Psoas muscle (tissue), 7 donors: ENCODE measurements at regions not wholly inside any gene's neighbourhood (a gene's known extent, or its start where the extent isn't known, plus 50 kb on each side); places are given as distances from the start of the nearest gene placed in this dataset.

ENCODE experiments used
- ATAC-seq, 4 donors: fragments of 200-7000 bp; cut with Tn5 transposase; one replicate each; pipeline ENCODE4 v1.9.1; 2020; ENCODE audit warnings: moderate library complexity in 3 of 4, mild to moderate bottlenecking in 2 of 4
- DNase-seq, 2 donors: peaks; one replicate each; pipeline ENCODE4 v3.0.0-alpha.2; 2020
- H3K27ac ChIP-seq: fragments of 200-600 bp; one replicate; pipeline ENCODE4 v1.8.0; 2022
- H3K27me3 ChIP-seq, 3 donors: fragments of 200-600 bp in 1 of 3; one replicate each; pipeline versions ENCODE4 v1.6.1 to v1.8.0; 2013 to 2022; ENCODE audit warnings: low read length in 2 of 3, mild to moderate bottlenecking in 2 of 3, moderate library complexity in 1 of 3; ENCODE audit not compliant: insufficient read depth in 3 of 3
- H3K36me3 ChIP-seq, 2 donors: fragments of 200-600 bp in 1 of 2; one replicate each; pipeline versions ENCODE4 v1.6.1 to v1.8.0; 2013 to 2022; ENCODE audit warnings: low read depth in 1 of 2, mild to moderate bottlenecking in 1 of 2, moderate library complexity in 1 of 2; ENCODE audit not compliant: insufficient read depth in 1 of 2
- H3K4me1 ChIP-seq: fragments of 200-600 bp; one replicate; pipeline ENCODE4 v1.8.0; 2022
- H3K4me3 ChIP-seq: fragments of 200-600 bp; one replicate; pipeline ENCODE4 v1.8.0; 2022; ENCODE audit warnings: mild to moderate bottlenecking
- H3K9me3 ChIP-seq: fragments of 200-600 bp; one replicate; pipeline ENCODE4 v1.8.0; 2022
- CTCF ChIP-seq: fragments of 200-600 bp; IDR thresholded peaks from one replicate; pipeline ENCODE4 v1.8.0; 2022; ENCODE audit warnings: antibody characterized with exemption
- WGBS, 3 donors: extraction: QIAGEN DNeasy Blood & Tissue Kit; methylation state at CpG; one replicate each; pipeline versions ENCODE4 v1.1.6 to v1.1.7; 2013; 5-methylcytosine and 5-hydroxymethylcytosine counted together
- intact Hi-C, 2 donors: fragments of 100-400 bp; cut with DNase I; formaldehyde crosslinking; loops; one replicate each; pipeline versions ENCODE4 v1.11.0 to v1.14.2; 2022
- donor health status: healthy with polysubstance abuse.
- donor health status: DM: no; HTN: no; CAD: no; lungs with moderate emphysema.
- donor health status: Bipolar disorder and iron deficiency.
- donor health status: healthy.
- donor health status: DM: yes; HTN: yes; CAD: no.
- donor health status: DM: no; HTN: no; CAD: no.
- donor health status: DM: yes; HTN: yes; CAD: no.

GRCh38 chrX:80173261-80173660 is 158.7 kb downstream of the TBX22 start:
- TF ChIP-seq CTCF: no peak
- Histone ChIP-seq H3K4me3 (no peak overlapping the region), H3K27me3 (no peaks in the 10 kb centered on the region), H3K27ac (no peak overlapping the region), H3K9me3 (no peaks in the 10 kb centered on the region), H3K36me3 (no peaks in the 10 kb centered on the region), H3K4me1 (no peaks in the 10 kb centered on the region)
- ATAC-seq: no peak
- DNase-seq: no peak
- intact Hi-C loops: no loop called here
- WGBS, 3 donors: 68 to 70% (median 69%) methylated on average over 9 of the region's 9 CpGs

- Histone ChIP-seq H3K27me3 (no peaks in the 10 kb centered on the region), H3K4me3 (no peak overlapping the region), H3K27ac (no peak overlapping the region), H3K9me3 (no peaks in the 10 kb centered on the region), H3K36me3 (no peaks in the 10 kb centered on the region), H3K4me1 (no peaks in the 10 kb centered on the region)
- DNase-seq: peak; percentile 37 to 50
- ATAC-seq: no peak
- TF ChIP-seq CTCF: no peak
- intact Hi-C loops: no loop called here
- 41 to 58% (median 56%) methylated on average over 3 of the region's 3 CpGs for WGBS, 3 donors
These were observed 160.5 kb downstream of the TBX22 start for GRCh38 chrX:80174925-80175574.

GRCh38 chrX:80181079-80181478 is 166.5 kb downstream of the TBX22 start:
- ATAC-seq (no peak), DNase-seq (no peak)
- H3K9me3 ChIP-seq: no peaks in the 10 kb centered on the region
- no peak for TF ChIP-seq CTCF
- intact Hi-C loops: no loop called here
- no peaks in the 10 kb centered on the region for H3K27me3 ChIP-seq
- 0 to 33% (median 18%) methylated on average over 1 of the region's 1 CpG for WGBS, 3 donors
- H3K4me3 ChIP-seq: no peak overlapping the region
- no peak overlapping the region for H3K27ac ChIP-seq
- no peaks in the 10 kb centered on the region for H3K4me1 ChIP-seq
- H3K36me3 ChIP-seq: no peaks in the 10 kb centered on the region

GRCh38 chrX:80184854-80185253 is 170.3 kb downstream of the TBX22 start:
- H3K36me3 ChIP-seq: no peaks in the 10 kb centered on the region
- no peak overlapping the region for H3K27ac ChIP-seq
- intact Hi-C loops: no loop called here
- DNase-seq: no peak
- no peak for ATAC-seq
- H3K27me3 ChIP-seq: no peaks in the 10 kb centered on the region
- H3K9me3 ChIP-seq: no peaks in the 10 kb centered on the region
- TF ChIP-seq CTCF: no peak
- H3K4me1 ChIP-seq: no peaks in the 10 kb centered on the region
- H3K4me3 ChIP-seq: no peak overlapping the region
- WGBS, 3 donors: 54 to 78% (median 76%) methylated on average over 2 of the region's 2 CpGs

GRCh38 chrX:80206647-80207046 is 192.1 kb downstream of the TBX22 start:
- no peak for TF ChIP-seq CTCF
- H3K27me3 ChIP-seq: peaks cover 0 to 1% (median 0%) of the 10 kb centered on the region in 3 donors
- H3K4me3 ChIP-seq: no peak overlapping the region
- no peaks in the 10 kb centered on the region for H3K4me1 ChIP-seq
- H3K36me3 ChIP-seq: no peaks in the 10 kb centered on the region
- H3K27ac ChIP-seq: no peak overlapping the region
- H3K9me3 ChIP-seq: no peaks in the 10 kb centered on the region
- ATAC-seq: no peak
- no peak for DNase-seq
- intact Hi-C loops: no loop called here
- WGBS, 3 donors: 64 to 66% (median 65%) methylated on average over 2 of the region's 2 CpGs
